CD8-positive, alpha-beta memory T cell (primary cell): ENCODE measurements at regions not wholly inside any gene's neighbourhood (a gene's known extent, or its start where the extent isn't known, plus 50 kb on each side); places are given as distances from the start of the nearest gene placed in this dataset.
"Not testable (repeated sequence)": the region's sequence is repeated elsewhere in the genome, so short reads cannot be mapped to it uniquely, and the experiment has no call there.

Experiments
- CTCF ChIA-PET: fragments of 350-600 bp; sonication (Branson Sonifier 250); formaldehyde crosslinking; loops from one replicate; lab custom pipeline; 2021; ENCODE audit warnings: antibody characterized with exemption; lab: Charles Lee
- POLR2A ChIA-PET: fragments of 350-600 bp; sonication (Branson Sonifier 250); formaldehyde crosslinking; loops from one replicate; lab custom pipeline; 2021; ENCODE audit warnings: antibody characterized with exemption; lab: Charles Lee
- DNase-seq, 5 donors: peaks; one replicate each; pipeline versions ENCODE4 v3.0.0 to v3.0.0-alpha.2; 2020 to 2022; ENCODE audit warnings: mixed read lengths in 1 of 5
- H3K27ac ChIP-seq: one replicate; pipeline ENCODE4 v1.7.0; 2013; ENCODE audit warnings: low read depth, mild to moderate bottlenecking, low read length, moderate library complexity
- H3K27me3 ChIP-seq: 2 replicates; pipeline ENCODE4 v1.7.0; 2013; ENCODE audit warnings: low read length, mild to moderate bottlenecking; ENCODE audit not compliant: insufficient read depth, poor library complexity, severe bottlenecking
- H3K36me3 ChIP-seq: 2 replicates; pipeline ENCODE4 v1.7.0; 2013; ENCODE audit warnings: mild to moderate bottlenecking, low read length, moderate library complexity; ENCODE audit not compliant: insufficient read depth
- H3K4me1 ChIP-seq: 2 replicates; pipeline ENCODE4 v1.7.0; 2013; ENCODE audit warnings: mild to moderate bottlenecking, low read length, moderate library complexity; ENCODE audit not compliant: insufficient read depth
- H3K4me3 ChIP-seq: 2 replicates; pipeline ENCODE4 v1.7.0; 2013; ENCODE audit warnings: mild to moderate bottlenecking, low read length
- H3K9me3 ChIP-seq: 2 replicates; pipeline ENCODE4 v1.7.0; 2013; ENCODE audit warnings: mild to moderate bottlenecking, low read length
- H3K27ac Mint-ChIP-seq, 8 donors: one replicate each; pipeline ENCODE4 v1.8.0; 2020 to 2021; ENCODE audit warnings: mixed read lengths in 8 of 8, mild to moderate bottlenecking in 6 of 8, inconsistent platforms in 3 of 8, moderate library complexity in 3 of 8
- H3K27me3 Mint-ChIP-seq, 2 donors: one replicate each; pipeline ENCODE4 v1.8.0; 2020 to 2021; ENCODE audit warnings: mixed read lengths in 2 of 2, mild to moderate bottlenecking in 1 of 2, moderate library complexity in 1 of 2
- H3K36me3 Mint-ChIP-seq, 3 donors: one replicate each; pipeline ENCODE4 v1.8.0; 2020 to 2021; ENCODE audit warnings: mixed read lengths in 3 of 3, inconsistent platforms in 1 of 3, mild to moderate bottlenecking in 1 of 3
- H3K4me1 Mint-ChIP-seq, 3 donors: one replicate each; pipeline ENCODE4 v1.8.0; 2020 to 2021; ENCODE audit warnings: mixed read lengths in 3 of 3, inconsistent platforms in 1 of 3, mild to moderate bottlenecking in 1 of 3
- H3K4me3 Mint-ChIP-seq, 7 donors: one replicate each; pipeline ENCODE4 v1.8.0; 2020 to 2021; ENCODE audit warnings: mixed read lengths in 7 of 7, mild to moderate bottlenecking in 6 of 7, moderate library complexity in 4 of 7, inconsistent platforms in 2 of 7
- H3K9me3 Mint-ChIP-seq, 5 donors: one replicate each; pipeline ENCODE4 v1.8.0; 2020 to 2022; ENCODE audit warnings: mixed read lengths in 5 of 5, mild to moderate bottlenecking in 3 of 5, moderate library complexity in 2 of 5, inconsistent platforms in 1 of 5

DNA sequence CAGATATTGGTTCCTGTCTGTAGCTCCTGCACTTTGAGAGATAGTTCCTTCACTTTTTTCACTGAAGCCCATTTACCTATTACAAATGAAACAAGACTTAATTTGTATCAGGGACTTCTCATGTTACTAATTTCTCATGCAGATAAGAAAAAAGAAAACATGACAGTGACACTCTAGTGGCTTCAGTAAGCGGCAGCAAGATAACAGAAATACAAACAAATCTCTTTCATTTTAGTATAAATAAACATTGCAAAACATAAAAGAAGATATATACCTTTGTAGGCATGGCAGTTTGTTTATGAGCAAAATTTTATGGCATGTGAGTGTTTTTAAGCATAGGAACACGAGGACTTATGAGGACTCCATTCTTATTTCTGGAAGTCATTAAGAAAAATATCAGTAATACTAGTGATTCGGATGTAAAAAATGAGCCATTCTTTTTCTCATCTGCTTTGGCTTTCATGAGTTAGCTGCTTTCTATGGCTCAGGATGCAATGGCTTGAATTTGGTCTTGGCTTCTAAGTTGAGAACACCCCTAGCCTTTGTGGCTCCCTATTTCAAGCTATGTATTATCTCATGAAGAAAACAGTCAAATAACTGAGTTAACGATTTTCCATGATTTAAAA is 310.1 kb upstream of the RGS6 start:
- Histone ChIP-seq H3K9me3 (no peaks in the 10 kb centered on the region), H3K36me3 (no peaks in the 10 kb centered on the region), H3K27ac (no peak overlapping the region), H3K4me1 (no peaks in the 10 kb centered on the region), H3K27me3 (no peaks in the 10 kb centered on the region), H3K4me3 (no peak overlapping the region)
- ChIA-PET CTCF (no interaction called here), POLR2A (no interaction called here)
- Mint-ChIP-seq H3K36me3 (peaks cover 20 to 60% (median 48%) of the 10 kb centered on the region in 3 donors), H3K27me3 (no peaks in the 10 kb centered on the region), H3K4me1 (peaks cover 1 to 2% (median 2%) of the 10 kb centered on the region in 3 donors), H3K9me3 (no peaks in the 10 kb centered on the region), H3K4me3 (no peak overlapping the region), H3K27ac (no peak overlapping the region)
- DNase-seq = no peak

DNA sequence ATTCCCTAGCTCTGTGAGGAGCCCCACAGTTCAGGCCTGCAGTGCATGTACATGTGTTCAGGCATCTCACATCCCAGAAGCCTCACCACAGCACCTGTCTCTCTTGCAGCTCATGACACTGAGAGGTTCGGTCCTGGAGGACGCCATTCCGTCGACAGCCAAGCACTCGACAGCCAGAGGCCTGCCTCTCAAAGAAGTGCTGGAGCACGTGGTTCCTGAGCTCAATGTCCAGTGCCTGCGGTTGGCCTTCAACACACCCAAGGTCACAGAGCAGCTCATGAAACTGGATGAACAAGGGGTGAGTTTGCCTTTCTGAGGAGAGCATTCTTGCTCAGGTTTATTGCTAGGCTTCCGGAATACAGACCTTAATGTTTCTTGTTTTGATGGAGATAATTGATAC is 308.3 kb upstream of the RGS6 start:
- Mint-ChIP-seq H3K4me3 (no peak overlapping the region), H3K27ac (peak overlapping the region in 2 of 8 donors; percentile 1 to 3), H3K9me3 (no peaks in the 10 kb centered on the region), H3K27me3 (no peaks in the 10 kb centered on the region), H3K4me1 (peaks cover 0 to 4% (median 0%) of the 10 kb centered on the region in 3 donors), H3K36me3 (peaks cover 24 to 61% (median 44%) of the 10 kb centered on the region in 3 donors)
- POLR2A ChIA-PET = no interaction called here
- DNase-seq = no peak
- Histone ChIP-seq H3K4me1 (no peaks in the 10 kb centered on the region), H3K4me3 (no peak overlapping the region), H3K9me3 (no peaks in the 10 kb centered on the region), H3K27ac (no peak overlapping the region), H3K27me3 (no peaks in the 10 kb centered on the region), H3K36me3 (no peaks in the 10 kb centered on the region)
- CTCF ChIA-PET = no interaction called here

DNA sequence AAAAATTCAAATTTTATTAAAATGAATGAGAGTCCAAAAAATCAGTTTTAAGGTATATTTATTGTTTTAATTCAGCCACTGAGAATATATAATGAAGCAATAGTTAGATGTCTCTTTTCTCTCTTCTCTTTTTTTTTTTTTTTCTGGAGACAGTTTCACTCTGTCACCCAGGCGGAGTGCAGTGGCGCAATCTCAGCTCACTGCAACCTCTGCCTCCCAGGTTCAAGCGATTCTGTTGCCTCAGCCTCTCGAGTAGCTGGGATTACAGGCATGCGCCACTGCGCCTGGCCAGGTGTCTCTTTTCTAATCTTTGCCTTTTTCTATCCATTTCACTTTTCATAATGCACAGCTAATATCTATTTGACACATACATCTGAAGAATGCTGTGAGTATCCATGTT is 307.1 kb upstream of the RGS6 start:
- peaks cover 31 to 59% (median 42%) of the 10 kb centered on the region in 3 donors for H3K36me3 Mint-ChIP-seq
- Histone ChIP-seq H3K27ac (no peak overlapping the region), H3K4me1 (no peaks in the 10 kb centered on the region), H3K9me3 (no peaks in the 10 kb centered on the region), H3K27me3 (no peaks in the 10 kb centered on the region), H3K4me3 (no peak overlapping the region), H3K36me3 (no peaks in the 10 kb centered on the region)
- no peaks in the 10 kb centered on the region for H3K9me3 Mint-ChIP-seq
- no peak overlapping the region for H3K4me3 Mint-ChIP-seq
- H3K27ac Mint-ChIP-seq = peak overlapping the region in 1 of 8 donors; percentile 22
- CTCF ChIA-PET = no interaction called here
- no peak for DNase-seq
- POLR2A ChIA-PET = no interaction called here
- peaks cover 0 to 4% (median 0%) of the 10 kb centered on the region in 3 donors for H3K4me1 Mint-ChIP-seq
- H3K27me3 Mint-ChIP-seq = no peaks in the 10 kb centered on the region

DNA sequence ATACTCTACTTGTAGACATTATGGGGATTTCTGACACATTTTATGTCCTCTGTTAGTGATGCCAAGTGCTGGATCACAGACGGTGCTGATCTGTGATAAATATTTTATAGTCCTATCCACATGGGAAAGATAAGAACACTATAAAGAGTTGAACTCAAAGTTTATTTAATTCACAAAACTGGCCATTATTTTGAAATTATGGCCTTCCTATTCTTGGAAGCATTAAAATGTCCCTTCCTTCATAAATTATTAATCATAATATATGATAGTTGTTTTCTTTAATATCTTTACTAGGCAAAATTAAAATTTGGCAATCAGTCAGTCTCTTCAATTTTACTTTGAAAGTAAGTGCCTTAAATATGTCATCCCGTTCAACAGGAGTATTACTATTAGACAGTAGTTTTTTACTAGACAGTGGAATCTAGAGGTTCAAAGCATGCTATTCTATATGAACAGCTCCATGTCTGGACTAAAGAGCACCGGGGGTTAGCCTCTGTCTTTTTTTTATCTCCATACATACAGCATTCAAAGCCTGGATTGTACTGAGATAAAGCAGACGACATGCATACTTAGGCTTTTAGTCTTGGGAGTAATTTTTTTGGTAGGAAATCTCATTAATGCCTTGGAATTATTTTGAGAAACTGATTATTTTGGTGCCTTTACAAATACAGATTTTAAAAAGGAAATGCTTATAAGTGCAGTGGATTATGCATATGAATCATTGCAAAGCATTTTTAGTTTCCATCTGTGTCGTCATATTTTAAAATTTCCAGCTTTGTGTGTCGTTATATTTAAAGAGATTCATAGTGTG is 306.1 kb upstream of the RGS6 start:
- POLR2A ChIA-PET = no interaction called here

DNA sequence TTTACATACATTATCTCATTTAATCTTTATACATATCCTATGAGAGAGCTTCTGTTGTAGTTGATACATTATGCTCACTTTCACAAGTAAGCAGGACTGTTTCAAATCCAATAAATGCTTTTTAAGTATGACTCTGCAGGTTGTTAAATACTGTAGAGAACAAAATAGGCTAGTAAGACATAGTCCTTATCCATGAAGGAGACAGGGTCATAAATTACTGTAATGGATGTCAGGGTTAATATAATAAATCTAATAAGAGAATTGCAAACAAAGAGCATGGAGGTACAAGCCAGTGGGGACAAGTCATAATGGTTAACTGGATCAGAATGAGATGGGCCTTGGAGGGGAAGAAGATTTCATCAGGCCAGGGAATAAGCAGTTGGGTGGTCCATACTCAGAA is 303.8 kb upstream of the RGS6 start:
- no peak overlapping the region for H3K4me3 ChIP-seq
- no peaks in the 10 kb centered on the region for H3K27me3 ChIP-seq
- H3K4me1 Mint-ChIP-seq = peaks cover 0 to 2% (median 0%) of the 10 kb centered on the region in 3 donors
- H3K4me1 ChIP-seq = no peaks in the 10 kb centered on the region
- H3K27me3 Mint-ChIP-seq = no peaks in the 10 kb centered on the region
- peaks cover 0 to 5% (median 0%) of the 10 kb centered on the region in 5 donors for H3K9me3 Mint-ChIP-seq
- no peak overlapping the region for H3K4me3 Mint-ChIP-seq
- peak overlapping the region in 2 of 8 donors; percentile 21 to 58 for H3K27ac Mint-ChIP-seq
- no peaks in the 10 kb centered on the region for H3K36me3 ChIP-seq
- ChIA-PET POLR2A (no interaction called here), CTCF (no interaction called here)
- no peaks in the 10 kb centered on the region for H3K9me3 ChIP-seq
- H3K27ac ChIP-seq = no peak overlapping the region
- peaks cover 34 to 63% (median 41%) of the 10 kb centered on the region in 3 donors for H3K36me3 Mint-ChIP-seq
- DNase-seq = no peak

More for the DNA sequence above, 306.1 kb upstream of the RGS6 start:
- Mint-ChIP-seq H3K27me3 (no peaks in the 10 kb centered on the region), H3K4me1 (peaks cover 0 to 2% (median 0%) of the 10 kb centered on the region in 3 donors), H3K4me3 (no peak overlapping the region), H3K9me3 (peaks cover 0 to 4% (median 0%) of the 10 kb centered on the region in 5 donors), H3K27ac (no peak overlapping the region), H3K36me3 (peaks cover 32 to 57% (median 36%) of the 10 kb centered on the region in 3 donors)
- H3K36me3 ChIP-seq = no peaks in the 10 kb centered on the region
- no peak overlapping the region for H3K4me3 ChIP-seq
- no peak overlapping the region for H3K27ac ChIP-seq
- H3K27me3 ChIP-seq = no peaks in the 10 kb centered on the region
- no peak for DNase-seq
- CTCF ChIA-PET = no interaction called here
- no peaks in the 10 kb centered on the region for H3K9me3 ChIP-seq
- no peaks in the 10 kb centered on the region for H3K4me1 ChIP-seq

DNA sequence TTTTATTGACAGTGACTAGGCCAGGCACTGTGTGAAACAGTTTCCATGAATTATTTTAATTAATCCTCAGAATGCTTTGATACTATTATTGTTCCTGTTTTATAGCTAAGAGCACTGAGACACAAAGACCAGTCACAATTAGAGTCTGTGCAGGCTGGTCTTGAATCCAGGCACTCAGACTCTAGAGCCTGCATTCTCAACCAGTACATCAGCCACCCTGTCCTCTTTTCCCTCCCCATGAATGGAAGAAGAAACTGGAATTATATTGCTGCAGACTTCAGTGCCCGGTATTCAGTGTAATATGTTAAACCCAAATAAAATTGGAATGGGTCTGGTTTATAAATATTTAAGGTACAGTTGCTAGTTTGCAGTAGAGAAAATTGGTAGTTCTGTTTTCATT is 303.0 kb upstream of the RGS6 start:
- peaks cover 33 to 61% (median 45%) of the 10 kb centered on the region in 3 donors for H3K36me3 Mint-ChIP-seq
- DNase-seq = no peak
- CTCF ChIA-PET = no interaction called here
- H3K9me3 Mint-ChIP-seq = peaks cover 0 to 10% (median 4%) of the 10 kb centered on the region in 5 donors
- Histone ChIP-seq H3K9me3 (no peaks in the 10 kb centered on the region), H3K27me3 (no peaks in the 10 kb centered on the region), H3K4me1 (no peaks in the 10 kb centered on the region), H3K4me3 (no peak overlapping the region), H3K36me3 (no peaks in the 10 kb centered on the region), H3K27ac (no peak overlapping the region)
- no peaks in the 10 kb centered on the region for H3K27me3 Mint-ChIP-seq
- POLR2A ChIA-PET = no interaction called here
- H3K27ac Mint-ChIP-seq = no peak overlapping the region
- H3K4me3 Mint-ChIP-seq = no peak overlapping the region
- peaks cover 0 to 2% (median 0%) of the 10 kb centered on the region in 3 donors for H3K4me1 Mint-ChIP-seq

DNA sequence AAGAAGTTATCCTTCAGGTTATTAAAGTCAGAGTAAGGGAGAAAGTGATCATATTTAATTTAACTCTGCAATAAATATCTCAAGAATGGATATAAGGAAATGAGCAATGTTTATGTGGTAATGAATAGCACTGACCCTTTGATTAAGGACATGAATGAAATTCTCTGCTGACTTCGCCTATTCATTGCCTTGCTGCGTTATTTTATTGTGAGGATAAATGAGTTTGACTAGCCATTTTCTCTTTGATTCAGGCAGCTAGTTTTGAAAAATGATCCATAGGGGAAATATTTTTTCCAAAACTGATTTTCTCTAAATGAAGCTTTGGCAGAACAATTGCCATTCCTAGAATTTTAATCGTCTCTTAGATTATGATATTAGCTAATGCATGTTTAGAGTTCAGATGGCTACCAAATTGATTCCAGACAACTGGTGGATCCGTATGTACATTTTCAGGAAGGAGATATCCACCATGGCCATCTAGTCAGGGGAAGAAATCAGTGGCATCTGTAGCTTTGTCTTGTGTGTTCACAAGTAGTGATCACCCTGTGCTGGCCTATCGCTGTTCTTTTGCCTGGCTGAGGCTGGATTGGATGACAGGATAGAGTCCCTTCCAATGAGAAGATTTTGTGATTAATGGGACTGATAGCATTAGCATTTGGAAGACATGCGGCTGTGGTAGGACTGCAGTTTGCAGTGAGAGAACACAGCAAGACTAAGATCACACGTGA is 302.3 kb upstream of the RGS6 start:
- H3K27me3 ChIP-seq = no peaks in the 10 kb centered on the region
- H3K4me3 Mint-ChIP-seq = no peak overlapping the region
- H3K4me3 ChIP-seq = no peak overlapping the region
- H3K4me1 Mint-ChIP-seq = peaks cover 0 to 2% (median 0%) of the 10 kb centered on the region in 3 donors
- H3K9me3 Mint-ChIP-seq = peaks cover 0 to 10% (median 4%) of the 10 kb centered on the region in 5 donors
- peaks cover 30 to 56% (median 44%) of the 10 kb centered on the region in 3 donors for H3K36me3 Mint-ChIP-seq
- no peaks in the 10 kb centered on the region for H3K36me3 ChIP-seq
- H3K27ac ChIP-seq = no peak overlapping the region
- POLR2A ChIA-PET = no interaction called here
- H3K27ac Mint-ChIP-seq = no peak overlapping the region
- CTCF ChIA-PET = no interaction called here
- H3K9me3 ChIP-seq = no peaks in the 10 kb centered on the region
- H3K4me1 ChIP-seq = no peaks in the 10 kb centered on the region
- H3K27me3 Mint-ChIP-seq = no peaks in the 10 kb centered on the region
- DNase-seq = no peak

DNA sequence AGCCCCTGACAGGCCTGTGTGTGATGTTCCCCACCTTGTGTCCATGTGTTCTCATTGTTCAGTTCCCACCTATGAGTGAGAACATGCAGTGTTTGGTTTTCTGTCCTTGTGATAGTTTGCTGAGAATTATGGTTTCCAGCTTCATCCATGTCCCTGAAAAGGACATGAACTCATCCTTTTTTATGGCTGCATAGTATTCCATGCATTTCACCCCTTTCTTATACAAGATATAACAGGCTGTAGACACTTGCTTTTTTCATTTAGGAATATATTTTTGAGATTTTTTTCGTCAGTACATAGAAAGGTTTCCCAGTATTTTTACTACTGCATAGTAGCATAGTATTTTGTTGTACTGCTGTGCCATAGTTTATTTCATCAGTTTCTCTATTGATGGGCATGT is 301.2 kb upstream of the RGS6 start:
- H3K4me3 ChIP-seq, H3K9me3 Mint-ChIP-seq, CTCF ChIA-PET, H3K27me3 Mint-ChIP-seq, H3K27me3 ChIP-seq, POLR2A ChIA-PET, H3K4me1 Mint-ChIP-seq, H3K4me3 Mint-ChIP-seq, H3K36me3 ChIP-seq, H3K27ac Mint-ChIP-seq, H3K4me1 ChIP-seq, H3K27ac ChIP-seq, H3K9me3 ChIP-seq, DNase-seq: not testable (repeated sequence)
- H3K36me3 Mint-ChIP-seq = peaks cover 25 to 52% (median 52%) of the 10 kb centered on the region in 3 donors
